GM10266 (cell line): ENCODE measurements at regions not wholly inside any gene's neighbourhood (a gene's known extent, or its start where the extent isn't known, plus 50 kb on each side); places are given as distances from the start of the nearest gene placed in this dataset.
"Not testable (repeated sequence)": the region's sequence is repeated elsewhere in the genome, so short reads cannot be mapped to it uniquely, and the experiment has no call there.

ENCODE experiments used
- DNase-seq: peaks from one replicate; pipeline ENCODE4 v3.0.0; 2012; ENCODE audit errors: extremely low spot score
- CTCF ChIP-seq: IDR thresholded peaks from 2 replicates; pipeline ENCODE4 v1.5.1; 2012; ENCODE audit warnings: mild to moderate bottlenecking, low read depth; ENCODE audit not compliant: control insufficient read depth, insufficient read depth; ENCODE audit errors: missing control alignments

- DNase-seq, result no peak
- no peak for TF ChIP-seq CTCF
Measured at GRCh38 chr13:62167650-62168172, 752.1 kb upstream of the PCDH20 start.

DNA sequence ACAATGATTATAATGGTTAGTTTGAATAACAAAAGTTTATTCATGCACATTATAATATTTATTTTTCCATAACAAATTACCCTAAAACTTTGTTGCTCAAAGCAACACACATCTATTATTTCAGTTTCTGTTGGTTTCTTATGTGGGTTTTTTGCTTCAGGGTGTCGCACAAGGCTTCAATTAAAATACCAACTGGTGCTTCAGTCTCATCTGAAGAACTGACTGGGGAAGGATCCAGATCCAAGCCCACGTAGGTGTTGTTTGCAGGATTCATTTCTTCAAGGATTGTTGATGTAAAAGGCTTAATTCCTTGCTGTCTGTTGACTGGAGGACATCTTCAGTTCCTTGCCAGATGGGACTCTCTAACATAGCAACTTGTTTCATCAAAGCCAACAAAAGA, 747.2 kb upstream of the PCDH20 start:
- DNase-seq, result no peak
- no peak for TF ChIP-seq CTCF

DNA sequence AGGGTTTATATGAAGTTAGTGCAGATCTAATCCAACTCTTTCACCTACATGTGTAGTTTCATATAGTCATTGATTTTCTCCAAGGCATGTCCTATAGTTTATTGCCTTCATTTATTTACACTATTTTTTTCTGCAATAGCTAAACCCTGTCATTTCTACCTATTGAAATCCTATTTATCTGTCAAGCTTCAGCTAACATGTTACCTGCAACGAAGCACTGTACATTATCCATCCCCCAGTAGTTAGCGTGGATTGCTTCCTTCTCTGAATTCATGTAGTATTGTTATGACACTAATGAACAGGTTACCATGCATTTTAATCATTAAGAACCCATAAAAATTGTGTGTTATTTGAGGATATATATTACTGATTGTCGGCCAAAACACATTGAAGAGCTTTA, 742.9 kb upstream of the PCDH20 start:
- no peak for TF ChIP-seq CTCF
- no peak for DNase-seq

DNA sequence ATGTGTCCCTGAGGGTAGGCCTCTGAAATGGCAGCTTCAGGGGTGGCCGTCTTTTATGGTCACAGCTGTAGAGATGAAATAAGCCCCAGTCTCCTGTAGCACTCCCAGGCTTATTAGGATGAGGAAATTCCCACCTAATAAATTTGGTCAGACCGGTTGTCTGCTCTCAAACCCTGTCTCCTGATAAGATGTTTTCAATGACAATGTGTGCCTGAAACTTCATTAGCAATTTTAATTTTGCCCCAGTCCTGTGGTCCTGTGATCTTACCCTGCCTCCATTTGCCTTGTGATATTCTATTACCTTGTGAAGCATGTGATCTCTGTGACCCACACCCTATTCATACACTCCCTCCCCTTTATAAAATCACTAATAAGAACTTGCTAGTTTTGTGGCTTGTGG, 736.1 kb upstream of the PCDH20 start:
- not testable (repeated sequence) for DNase-seq

GRCh38 chr13:62142048-62142447, 726.4 kb upstream of the PCDH20 start:
- TF ChIP-seq CTCF, result no peak
- DNase-seq, result no peak

DNA sequence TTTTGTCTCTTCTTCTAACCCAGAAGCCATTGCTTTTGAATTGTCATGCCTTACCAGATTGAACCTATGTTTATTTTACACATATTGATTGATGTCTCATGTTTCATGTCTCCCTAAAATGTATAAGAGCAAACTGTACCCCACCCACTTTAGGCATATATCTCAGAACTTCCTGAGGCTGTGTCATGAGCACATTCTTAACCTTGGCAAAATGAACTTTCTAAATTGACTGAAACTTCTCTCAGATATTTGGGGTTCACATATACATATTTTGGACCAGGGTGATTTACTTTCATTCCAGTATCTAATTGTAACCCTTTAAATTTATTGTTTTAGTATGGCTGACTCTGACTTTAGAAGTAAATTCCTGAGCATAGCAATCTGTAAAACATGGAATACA, 723.9 kb upstream of the PCDH20 start:
- no peak for DNase-seq
- TF ChIP-seq CTCF, result no peak

DNA sequence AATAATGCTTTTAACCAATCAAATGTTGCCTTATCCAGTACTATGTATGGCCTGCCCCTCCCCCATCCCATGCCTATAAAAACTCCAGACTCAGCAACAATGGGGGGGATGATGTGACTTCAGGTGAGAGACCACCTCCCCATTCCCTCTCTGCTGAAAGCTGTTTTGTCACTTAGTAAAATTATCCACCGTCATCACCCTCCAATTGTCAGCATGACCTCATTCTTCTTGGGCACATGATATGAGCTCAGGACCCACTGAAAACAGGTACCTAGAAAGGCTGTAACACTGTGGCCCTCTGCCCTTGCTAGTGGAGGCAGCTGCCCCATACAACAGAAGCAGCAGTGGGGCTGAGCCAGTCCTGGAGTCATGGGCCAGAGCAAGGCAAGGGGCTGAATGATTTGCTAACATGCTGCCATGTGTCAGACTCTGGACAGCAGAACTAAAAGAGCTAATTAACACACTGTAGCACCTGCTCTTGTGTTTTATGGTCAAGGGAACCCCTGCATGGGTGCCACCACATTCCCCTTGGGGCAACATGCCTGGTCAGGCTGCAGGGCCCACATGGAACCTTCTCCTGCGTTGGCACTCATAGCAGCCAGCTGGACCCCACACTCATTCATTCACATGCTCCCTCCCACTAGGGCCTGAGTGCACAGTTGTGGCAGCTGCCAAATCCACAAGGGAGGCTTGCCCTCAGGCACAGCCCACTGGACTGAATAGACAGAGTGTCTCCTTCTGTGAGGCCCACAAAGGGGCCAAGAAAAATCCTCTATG, 722.2 kb upstream of the PCDH20 start:
- no peak for DNase-seq
- no peak for TF ChIP-seq CTCF

DNA sequence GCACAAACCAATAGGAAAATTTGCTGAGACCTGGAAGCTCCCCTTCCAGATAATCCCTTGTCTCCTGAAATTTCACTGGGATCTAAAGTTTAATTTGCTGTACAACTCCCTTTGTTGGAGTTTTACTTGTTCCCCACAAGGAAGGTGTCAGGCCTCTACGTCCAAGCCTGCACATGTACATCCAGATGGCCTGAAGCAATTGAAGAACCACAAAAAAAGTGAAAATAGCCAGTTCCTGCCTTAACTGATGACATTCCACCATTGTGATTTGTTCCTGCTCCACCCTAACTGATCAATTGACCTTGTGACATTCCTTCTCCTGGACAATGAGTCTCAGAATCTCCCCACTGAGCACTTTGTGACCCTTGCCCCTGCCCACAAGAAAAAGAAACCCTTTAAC, 716.0 kb upstream of the PCDH20 start:
- no peak for TF ChIP-seq CTCF
- DNase-seq, result no peak
